ENCODE measurements at regions not wholly inside any gene's neighbourhood (a gene's known extent, or its start where the extent isn't known, plus 50 kb on each side); places are given as distances from the start of the nearest gene placed in this dataset.

- H4K5ac ChIP-seq (ENCODE audit: insufficient read length, low read depth, low read length), result no peak overlapping the region
- no peak overlapping the region for H3K56ac ChIP-seq (ENCODE audit: insufficient read length, low read depth, low read length)
- no peaks in the 10 kb centered on the region for H3K79me2 ChIP-seq (ENCODE audit: insufficient read depth, low read length)
- H2BK20ac ChIP-seq (ENCODE audit: low read depth, low read length, poor library complexity, severe bottlenecking), result no peak overlapping the region
- no peak overlapping the region for H3K4me3 Mint-ChIP-seq
- no peaks in the 10 kb centered on the region for H3K9me3 Mint-ChIP-seq
- H3K27me3 ChIP-seq (ENCODE audit: insufficient read depth, low read length), result no peaks in the 10 kb centered on the region
- no peak overlapping the region for H3K27ac ChIP-seq (ENCODE audit: insufficient read length, low read depth, low read length)
- no peak overlapping the region for H4K91ac ChIP-seq (ENCODE audit: insufficient read length, low read depth, low read length)
- no peak overlapping the region for H2AK5ac ChIP-seq (ENCODE audit: insufficient read length, low read length)
- H2BK12ac ChIP-seq (ENCODE audit: insufficient read length, low read depth, low read length), result no peak overlapping the region
- no peak for DNase-seq
- H4K20me1 ChIP-seq (ENCODE audit: control insufficient read depth, insufficient read depth, insufficient read length), result no peaks in the 10 kb centered on the region
- no peaks in the 10 kb centered on the region for H3K79me1 ChIP-seq (ENCODE audit: insufficient read depth, low read depth, low read length, poor library complexity, severe bottlenecking)
- no peak overlapping the region for H3K14ac ChIP-seq (ENCODE audit: insufficient read depth, low read length)
- no peak overlapping the region for H2BK5ac ChIP-seq (ENCODE audit: insufficient read length, low read length)
- H3K9ac ChIP-seq (ENCODE audit: extremely low read depth, insufficient read length, low read length), result no peak overlapping the region
- H2AFZ ChIP-seq (ENCODE audit: low read length), result peak overlapping the region; percentile 42
- H3K23ac ChIP-seq (ENCODE audit: insufficient read length, low read depth, low read length), result no peak overlapping the region
- no peak overlapping the region for H3K18ac ChIP-seq (ENCODE audit: insufficient read length, low read depth, low read length)
- no peak overlapping the region for H2BK120ac ChIP-seq (ENCODE audit: low read depth, low read length, poor library complexity, severe bottlenecking)
- TF ChIP-seq CTCF (conservative IDR thresholded peaks at IDR 0.05), result no peak
- H3K4ac ChIP-seq (ENCODE audit: low read depth, low read length), result no peak overlapping the region
- H3K27me3 Mint-ChIP-seq (ENCODE audit: low read depth), result no peaks in the 10 kb centered on the region
- H3T11ph ChIP-seq (ENCODE audit: low read length), result no peak overlapping the region
- H3K4me2 ChIP-seq (ENCODE audit: insufficient read depth, insufficient read length, low read length), result no peak overlapping the region
- H3K4me1 Mint-ChIP-seq, result no peaks in the 10 kb centered on the region
- H3K4me1 ChIP-seq (ENCODE audit: insufficient read depth, low read length), result no peaks in the 10 kb centered on the region
- no peaks in the 10 kb centered on the region for H3K23me2 ChIP-seq (ENCODE audit: insufficient read length, low read depth, low read length, poor library complexity, severe bottlenecking)
- no peak overlapping the region for H3K27ac Mint-ChIP-seq
- peaks cover 0 to 8% (median 4%) of the 10 kb centered on the region in 3 experiments; a peak in 2 of 7 replicates for H3K36me3 Mint-ChIP-seq (ENCODE audit: insufficient read depth in 1 of 3, low read depth in 3 of 3)
- H2BK15ac ChIP-seq (ENCODE audit: low read depth, low read length), result no peak overlapping the region
- H4K8ac ChIP-seq (replicated peaks; ENCODE audit: insufficient read length, low read depth, low read length), result no peak overlapping the region
- no peaks in the 10 kb centered on the region for H3K9me3 ChIP-seq (ENCODE audit: control insufficient read depth, low read depth, low read length)
- no CpG with 5 or more reads among the region's 3 CpGs for WGBS (ENCODE audit: extremely low coverage, insufficient read length, low lambda C conversion rate)
These were observed 52.0 kb upstream of the UGT2B7 start for GRCh38 chr4:69044247-69044646.
